Activated naive CD4-positive, alpha-beta T cell treated with anti-CD3 and anti-CD28 coated beads, Interleukin-2, amount 10 ng/mL, durations not matched to agents 7 days and 5 days (primary cell): ENCODE measurements at regions not wholly inside any gene's neighbourhood (a gene's known extent, or its start where the extent isn't known, plus 50 kb on each side); places are given as distances from the start of the nearest gene placed in this dataset.
"Not testable (repeated sequence)": the region's sequence is repeated elsewhere in the genome, so short reads cannot be mapped to it uniquely, and the experiment has no call there.

Experiments used
- CTCF ChIA-PET: fragments of 350-600 bp; sonication (Branson Sonifier 250); formaldehyde crosslinking; loops from one replicate; lab custom pipeline; 2021; ENCODE audit warnings: antibody characterized with exemption; lab: Charles Lee
- DNase-seq: peaks from one replicate; pipeline ENCODE4 v3.0.0-alpha.2; 2020
- H3K27ac Mint-ChIP-seq: one replicate; pipeline ENCODE4 v1.8.0; 2021; ENCODE audit warnings: mild to moderate bottlenecking, moderate library complexity, mixed read lengths
- H3K27me3 Mint-ChIP-seq: one replicate; pipeline ENCODE4 v1.8.0; 2021; ENCODE audit warnings: mild to moderate bottlenecking, mixed read lengths
- H3K36me3 Mint-ChIP-seq: one replicate; pipeline ENCODE4 v1.8.0; 2021; ENCODE audit warnings: mixed read lengths
- H3K4me1 Mint-ChIP-seq: one replicate; pipeline ENCODE4 v1.8.0; 2021; ENCODE audit warnings: mixed read lengths
- H3K4me3 Mint-ChIP-seq: one replicate; pipeline ENCODE4 v1.8.0; 2021; ENCODE audit warnings: mild to moderate bottlenecking, moderate library complexity, mixed read lengths
- H3K9me3 Mint-ChIP-seq: one replicate; pipeline ENCODE4 v1.8.0; 2021; ENCODE audit warnings: mixed read lengths

GRCh38 chr12:25341877-25342276 lies 91.1 kb upstream of the KRAS start:
- DNase-seq, CTCF ChIA-PET, H3K4me3 Mint-ChIP-seq, H3K36me3 Mint-ChIP-seq, H3K27me3 Mint-ChIP-seq, H3K27ac Mint-ChIP-seq, H3K4me1 Mint-ChIP-seq: not testable (repeated sequence)
- peaks cover 15% of the 10 kb centered on the region for H3K9me3 Mint-ChIP-seq

- CTCF ChIA-PET: no interaction called here
- Mint-ChIP-seq H3K36me3 (no peaks in the 10 kb centered on the region), H3K9me3 (peaks cover 15% of the 10 kb centered on the region), H3K27me3 (peaks cover 4% of the 10 kb centered on the region), H3K4me1 (peaks cover 13% of the 10 kb centered on the region), H3K4me3 (no peak overlapping the region), H3K27ac (no peak overlapping the region)
- no peak for DNase-seq
Measured at GRCh38 chr12:25337916-25338315, 87.2 kb upstream of the KRAS start.

- no peak overlapping the region for H3K27ac Mint-ChIP-seq
- DNase-seq: no peak
- CTCF ChIA-PET: no interaction called here
- H3K27me3 Mint-ChIP-seq: no peaks in the 10 kb centered on the region
- no peaks in the 10 kb centered on the region for H3K9me3 Mint-ChIP-seq
- H3K36me3 Mint-ChIP-seq: no peaks in the 10 kb centered on the region
- no peak overlapping the region for H3K4me3 Mint-ChIP-seq
- H3K4me1 Mint-ChIP-seq: peaks cover 16% of the 10 kb centered on the region
Measured at GRCh38 chr12:25332143-25332542, 81.4 kb upstream of the KRAS start.

- Mint-ChIP-seq H3K9me3 (no peaks in the 10 kb centered on the region), H3K4me3 (no peak overlapping the region), H3K36me3 (no peaks in the 10 kb centered on the region), H3K27ac (no peak overlapping the region), H3K27me3 (no peaks in the 10 kb centered on the region), H3K4me1 (peaks cover 15% of the 10 kb centered on the region)
- CTCF ChIA-PET: no interaction called here
- DNase-seq: no peak
Measured at GRCh38 chr12:25328072-25328712, 77.5 kb upstream of the KRAS start.

GRCh38 chr12:25327321-25327720 lies 76.6 kb upstream of the KRAS start:
- Mint-ChIP-seq H3K27ac (no peak overlapping the region), H3K9me3 (no peaks in the 10 kb centered on the region), H3K27me3 (no peaks in the 10 kb centered on the region), H3K4me3 (no peak overlapping the region), H3K4me1 (peaks cover 22% of the 10 kb centered on the region), H3K36me3 (no peaks in the 10 kb centered on the region)
- no peak for DNase-seq
- CTCF ChIA-PET: no interaction called here

- no peaks in the 10 kb centered on the region for H3K27me3 Mint-ChIP-seq
- no peak overlapping the region for H3K27ac Mint-ChIP-seq
- CTCF ChIA-PET: no interaction called here
- H3K36me3 Mint-ChIP-seq: no peaks in the 10 kb centered on the region
- no peak for DNase-seq
- peaks cover 30% of the 10 kb centered on the region for H3K4me1 Mint-ChIP-seq
- no peak overlapping the region for H3K4me3 Mint-ChIP-seq
- no peaks in the 10 kb centered on the region for H3K9me3 Mint-ChIP-seq
Measured at GRCh38 chr12:25326326-25326725, 75.6 kb upstream of the KRAS start.

GRCh38 chr12:25324861-25325260 lies 74.1 kb upstream of the KRAS start:
- Mint-ChIP-seq H3K9me3 (no peaks in the 10 kb centered on the region), H3K4me3 (no peak overlapping the region), H3K36me3 (no peaks in the 10 kb centered on the region), H3K27ac (no peak overlapping the region), H3K27me3 (no peaks in the 10 kb centered on the region), H3K4me1 (peaks cover 44% of the 10 kb centered on the region)
- no peak for DNase-seq
- CTCF ChIA-PET: interaction anchor here (0.8 to 2.4 kb wide), 3 partner anchors 8 to 83 kb away, joined by 4 to 7 read pairs (median 5); no protein-coding TSS in a partner anchor

GRCh38 chr12:25323581-25323982 lies 72.9 kb upstream of the KRAS start:
- Mint-ChIP-seq H3K27me3 (no peaks in the 10 kb centered on the region), H3K4me3 (no peak overlapping the region), H3K27ac (peak overlapping the region; percentile 34), H3K36me3 (no peaks in the 10 kb centered on the region), H3K4me1 (peaks cover 49% of the 10 kb centered on the region), H3K9me3 (no peaks in the 10 kb centered on the region)
- DNase-seq: peak; percentile 35
- CTCF ChIA-PET: interaction anchor here (0.8 to 2.4 kb wide), 3 partner anchors 10 to 113 kb away, joined by 3 to 7 read pairs (median 5); no protein-coding TSS in a partner anchor

- no peaks in the 10 kb centered on the region for H3K9me3 Mint-ChIP-seq
Measured at GRCh38 chr12:25322918-25323531, 72.3 kb upstream of the KRAS start.

GRCh38 chr12:25322351-25322750 lies 71.6 kb upstream of the KRAS start:
- Mint-ChIP-seq H3K27me3 (no peaks in the 10 kb centered on the region), H3K4me1 (peaks cover 49% of the 10 kb centered on the region), H3K36me3 (no peaks in the 10 kb centered on the region), H3K4me3 (peak overlapping the region; percentile 62), H3K27ac (peak overlapping the region; percentile 88), H3K9me3 (no peaks in the 10 kb centered on the region)
- no peak for DNase-seq
- CTCF ChIA-PET: interaction anchor here (1.1 kb wide), 1 partner anchor 81 kb away, joined by 3 read pairs; no protein-coding TSS in a partner anchor

More at GRCh38 chr12:25322918-25323531, 72.3 kb upstream of the KRAS start:
- CTCF ChIA-PET: interaction anchor here (0.8 to 2.4 kb wide), 4 partner anchors 10 to 112 kb away, joined by 3 to 7 read pairs (median 4); no protein-coding TSS in a partner anchor
- no peak for DNase-seq
- Mint-ChIP-seq H3K27me3 (no peaks in the 10 kb centered on the region), H3K4me3 (peak overlapping the region; percentile 62), H3K36me3 (no peaks in the 10 kb centered on the region), H3K27ac (peak overlapping the region; percentile 88), H3K4me1 (peaks cover 49% of the 10 kb centered on the region)

GRCh38 chr12:25321772-25322171 lies 71.0 kb upstream of the KRAS start:
- H3K27me3 Mint-ChIP-seq: no peaks in the 10 kb centered on the region
- H3K4me3 Mint-ChIP-seq: no peak overlapping the region
- no peaks in the 10 kb centered on the region for H3K9me3 Mint-ChIP-seq
- H3K27ac Mint-ChIP-seq: peak overlapping the region; percentile 88
- no peak for DNase-seq
- no peaks in the 10 kb centered on the region for H3K36me3 Mint-ChIP-seq
- CTCF ChIA-PET: interaction anchor here (2.2 kb wide), 1 partner anchor 65 kb away, joined by 8 read pairs; no protein-coding TSS in a partner anchor
- H3K4me1 Mint-ChIP-seq: peaks cover 49% of the 10 kb centered on the region

- H3K9me3 Mint-ChIP-seq: no peaks in the 10 kb centered on the region
- H3K36me3 Mint-ChIP-seq: peaks cover 3% of the 10 kb centered on the region
- H3K4me3 Mint-ChIP-seq: no peak overlapping the region
- H3K4me1 Mint-ChIP-seq: peaks cover 49% of the 10 kb centered on the region
- no peaks in the 10 kb centered on the region for H3K27me3 Mint-ChIP-seq
- CTCF ChIA-PET: interaction anchor here (1.2 to 2.2 kb wide), 3 partner anchors 67 to 109 kb away, joined by 4 to 8 read pairs (median 4); no protein-coding TSS in a partner anchor
- H3K27ac Mint-ChIP-seq: no peak overlapping the region
- no peak for DNase-seq
Measured at GRCh38 chr12:25320123-25321006, 69.6 kb upstream of the KRAS start.

- H3K36me3 Mint-ChIP-seq: peaks cover 3% of the 10 kb centered on the region
- no peaks in the 10 kb centered on the region for H3K27me3 Mint-ChIP-seq
- DNase-seq: no peak
- H3K4me1 Mint-ChIP-seq: peaks cover 49% of the 10 kb centered on the region
- H3K9me3 Mint-ChIP-seq: peaks cover 2% of the 10 kb centered on the region
- H3K27ac Mint-ChIP-seq: no peak overlapping the region
- CTCF ChIA-PET: interaction anchor here (1.2 to 2.2 kb wide), 3 partner anchors 68 to 108 kb away, joined by 4 to 8 read pairs (median 4); no protein-coding TSS in a partner anchor
- H3K4me3 Mint-ChIP-seq: no peak overlapping the region
Measured at GRCh38 chr12:25319233-25319984, 68.7 kb upstream of the KRAS start.
